RKO (cell line): ENCODE measurements at regions not wholly inside any gene's neighbourhood (a gene's known extent, or its start where the extent isn't known, plus 50 kb on each side); places are given as distances from the start of the nearest gene placed in this dataset.
A peak's percentile ranks its signal among the peaks of the same experiment; 100 is the strongest.

Source experiments
- DNase-seq: peaks from one replicate; pipeline ENCODE4 v3.0.0-alpha.2; 2016; ENCODE audit warnings: low spot score

GRCh38 chr2:62447411-62447810 lies 58.6 kb downstream of the TMEM17 start:
- DNase-seq: no peak

GRCh38 chr2:62446491-62446890 lies 59.5 kb downstream of the TMEM17 start:
- DNase-seq: no peak

- DNase-seq: no peak
These were observed 62.1 kb downstream of the TMEM17 start for GRCh38 chr2:62443886-62444285.

GRCh38 chr2:62443471-62443870 lies 62.5 kb downstream of the TMEM17 start:
- no peak for DNase-seq

- DNase-seq: no peak
These were observed 64.2 kb downstream of the TMEM17 start for GRCh38 chr2:62441824-62442223.

GRCh38 chr2:62441421-62441820 lies 64.6 kb downstream of the TMEM17 start:
- DNase-seq: no peak

GRCh38 chr2:62440281-62440946 lies 65.6 kb downstream of the TMEM17 start:
- no peak for DNase-seq

GRCh38 chr2:62439425-62439824 lies 66.6 kb downstream of the TMEM17 start:
- no peak for DNase-seq

- DNase-seq: no peak
These were observed 68.2 kb downstream of the TMEM17 start for GRCh38 chr2:62437785-62438184.

GRCh38 chr2:62435720-62436119 lies 70.3 kb downstream of the TMEM17 start:
- DNase-seq: no peak

- DNase-seq: no peak
These were observed 73.6 kb downstream of the TMEM17 start for GRCh38 chr2:62432407-62432806.

- DNase-seq: no peak
These were observed 74.5 kb downstream of the TMEM17 start for GRCh38 chr2:62431512-62431911.

GRCh38 chr2:62430146-62430545 lies 75.8 kb downstream of the TMEM17 start:
- DNase-seq: no peak

- no peak for DNase-seq
These were observed 78.8 kb downstream of the TMEM17 start for GRCh38 chr2:62427146-62427545.

GRCh38 chr2:62426154-62426912 lies 79.7 kb downstream of the TMEM17 start:
- no peak for DNase-seq

GRCh38 chr2:62425684-62426083 lies 80.3 kb downstream of the TMEM17 start:
- DNase-seq: no peak

GRCh38 chr2:62424899-62425298 lies 81.1 kb downstream of the TMEM17 start:
- no peak for DNase-seq

GRCh38 chr2:62423883-62424458 lies 82.0 kb downstream of the TMEM17 start:
- no peak for DNase-seq

- no peak for DNase-seq
These were observed 82.8 kb downstream of the TMEM17 start for GRCh38 chr2:62423235-62423634.

- no peak for DNase-seq
These were observed 90.5 kb downstream of the TMEM17 start for GRCh38 chr2:62415518-62415917.

- no peak for DNase-seq
These were observed 91.0 kb downstream of the TMEM17 start for GRCh38 chr2:62415019-62415431.

GRCh38 chr2:62413116-62413663 lies 92.8 kb downstream of the TMEM17 start:
- no peak for DNase-seq

GRCh38 chr2:62412347-62412742 lies 93.7 kb downstream of the TMEM17 start:
- peak; percentile 37 for DNase-seq
